ENCODE measurements at regions not wholly inside any gene's neighbourhood (a gene's known extent, or its start where the extent isn't known, plus 50 kb on each side); places are given as distances from the start of the nearest gene placed in this dataset.

- intact Hi-C loops (cut with DNase I; ENCODE audit: low total_unique reads), result no loop called here
- WGBS, 2 donors, result 53 to 54% methylated on average over 2 of the region's 2 CpGs
- H3K4me3 ChIP-seq (ENCODE audit: low read depth, poor library complexity, severe bottlenecking), result no peak overlapping the region
- no peak for TF ChIP-seq CTCF (IDR thresholded peaks at IDR 0.05)
- no peak for TF ChIP-seq POLR2A (IDR thresholded peaks at IDR 0.05)
- DNase-seq (ENCODE audit: low spot score in 2 of 2), result no peak
Measured at GRCh38 chr1:168972887-168973286, 133.6 kb upstream of the ATP1B1 start.

- WGBS, 2 donors, result 94 to 96% methylated on average over 5 of the region's 5 CpGs
- no peak overlapping the region for H3K4me3 ChIP-seq (ENCODE audit: low read depth, poor library complexity, severe bottlenecking)
- TF ChIP-seq CTCF (IDR thresholded peaks at IDR 0.05), result no peak
- no peak for DNase-seq (ENCODE audit: low spot score in 2 of 2)
- intact Hi-C loops (cut with DNase I; ENCODE audit: low total_unique reads), result no loop called here
Measured at GRCh38 chr1:168974117-168974516, 132.4 kb upstream of the ATP1B1 start.

GRCh38 chr1:168974611-168975010 lies 131.9 kb upstream of the ATP1B1 start:
- DNase-seq (ENCODE audit: low spot score in 2 of 2), result no peak
- H3K4me3 ChIP-seq (ENCODE audit: low read depth, poor library complexity, severe bottlenecking), result no peak overlapping the region
- intact Hi-C loops (cut with DNase I; ENCODE audit: low total_unique reads), result no loop called here
- TF ChIP-seq POLR2A (IDR thresholded peaks at IDR 0.05) (no peak), CTCF (IDR thresholded peaks at IDR 0.05) (no peak)

GRCh38 chr1:168976267-168976666 lies 130.2 kb upstream of the ATP1B1 start:
- TF ChIP-seq POLR2A (IDR thresholded peaks at IDR 0.05), result no peak
- no peak for TF ChIP-seq CTCF (IDR thresholded peaks at IDR 0.05)
- H3K4me3 ChIP-seq (ENCODE audit: low read depth, poor library complexity, severe bottlenecking), result no peak overlapping the region
- WGBS, 2 donors, result 90% methylated on average over 1 of the region's 1 CpG
- intact Hi-C loops (cut with DNase I; ENCODE audit: low total_unique reads), result no loop called here
- no peak for DNase-seq (ENCODE audit: low spot score in 2 of 2)

- TF ChIP-seq POLR2A (IDR thresholded peaks at IDR 0.05) (no peak), CTCF (IDR thresholded peaks at IDR 0.05) (no peak)
- no peak for DNase-seq (ENCODE audit: low spot score in 2 of 2)
- H3K4me3 ChIP-seq (ENCODE audit: low read depth, poor library complexity, severe bottlenecking), result no peak overlapping the region
- WGBS, 2 donors, result 64 to 73% methylated on average over 5 of the region's 5 CpGs
- intact Hi-C loops (cut with DNase I; ENCODE audit: low total_unique reads), result no loop called here
Measured at GRCh38 chr1:168977618-168978017, 128.9 kb upstream of the ATP1B1 start.

GRCh38 chr1:168979276-168979675 lies 127.2 kb upstream of the ATP1B1 start:
- TF ChIP-seq CTCF (IDR thresholded peaks at IDR 0.05) (no peak), POLR2A (IDR thresholded peaks at IDR 0.05) (no peak)
- H3K4me3 ChIP-seq (ENCODE audit: low read depth, poor library complexity, severe bottlenecking), result no peak overlapping the region
- intact Hi-C loops (cut with DNase I; ENCODE audit: low total_unique reads), result no loop called here
- 56 to 72% methylated on average over 4 of the region's 4 CpGs for WGBS, 2 donors
- DNase-seq (ENCODE audit: low spot score in 2 of 2), result no peak
